CMK (cell line): ENCODE measurements at regions not wholly inside any gene's neighbourhood (a gene's known extent, or its start where the extent isn't known, plus 50 kb on each side); places are given as distances from the start of the nearest gene placed in this dataset.
"Not testable (repeated sequence)": the region's sequence is repeated elsewhere in the genome, so short reads cannot be mapped to it uniquely, and the experiment has no call there.

ENCODE experiments used
- DNase-seq: peaks from one replicate; pipeline ENCODE4 v3.0.0-alpha.2; 2010; ENCODE audit warnings: low read depth

DNA sequence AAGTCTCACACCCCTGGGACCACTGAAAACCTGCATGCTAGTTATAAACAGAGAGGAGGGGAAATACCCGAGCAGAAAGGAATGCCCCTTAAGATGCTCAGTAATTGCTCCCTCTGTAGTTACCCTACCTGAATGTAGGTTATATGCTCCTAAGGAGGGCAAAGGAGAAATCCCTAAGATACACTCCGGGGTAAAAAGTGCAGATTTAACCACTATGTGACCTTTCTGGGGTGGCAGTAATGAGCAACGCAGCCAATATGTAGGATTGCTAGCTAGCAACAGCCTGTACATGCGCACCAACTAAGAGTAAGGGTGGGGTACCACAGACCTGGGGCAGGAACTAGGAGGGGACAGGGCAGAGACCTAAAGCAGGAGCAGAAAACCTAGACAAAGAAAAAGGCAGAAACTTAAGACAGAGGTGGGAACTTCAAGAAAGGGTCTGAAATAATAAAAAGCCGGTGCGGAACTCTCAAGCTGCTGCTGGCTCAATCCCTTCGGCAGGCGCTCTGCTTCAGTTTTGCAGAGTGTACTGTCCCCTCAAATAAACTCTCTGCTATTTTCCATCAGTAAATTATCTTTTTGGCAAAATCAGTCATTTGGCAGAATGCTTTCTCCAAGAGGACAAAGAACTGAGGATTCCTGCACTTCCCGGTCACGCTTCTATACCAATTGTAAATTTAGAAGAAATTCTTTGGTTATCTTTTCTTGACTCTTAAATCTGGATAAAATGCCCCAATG is 823.8 kb downstream of the CDH11 start:
- DNase-seq, result no peak

DNA sequence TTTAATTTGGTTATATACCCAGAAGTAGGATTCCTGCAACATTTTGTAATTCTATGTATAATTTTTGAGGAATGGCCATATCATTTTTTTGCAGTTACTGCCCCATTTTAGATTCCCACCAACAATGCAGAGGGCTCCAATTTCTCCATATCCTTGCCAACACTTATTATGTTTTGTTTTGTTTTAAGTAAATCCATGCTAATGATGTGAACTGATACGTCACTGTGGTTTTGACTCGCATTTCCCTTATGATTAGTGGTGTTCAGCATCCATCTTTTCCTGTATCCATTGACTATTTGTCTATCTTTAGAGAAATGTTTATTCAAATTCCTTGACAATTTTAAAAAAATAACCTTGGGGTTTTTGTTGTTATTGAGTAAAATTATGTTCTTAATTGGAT is 826.4 kb downstream of the CDH11 start:
- DNase-seq, result no peak

DNA sequence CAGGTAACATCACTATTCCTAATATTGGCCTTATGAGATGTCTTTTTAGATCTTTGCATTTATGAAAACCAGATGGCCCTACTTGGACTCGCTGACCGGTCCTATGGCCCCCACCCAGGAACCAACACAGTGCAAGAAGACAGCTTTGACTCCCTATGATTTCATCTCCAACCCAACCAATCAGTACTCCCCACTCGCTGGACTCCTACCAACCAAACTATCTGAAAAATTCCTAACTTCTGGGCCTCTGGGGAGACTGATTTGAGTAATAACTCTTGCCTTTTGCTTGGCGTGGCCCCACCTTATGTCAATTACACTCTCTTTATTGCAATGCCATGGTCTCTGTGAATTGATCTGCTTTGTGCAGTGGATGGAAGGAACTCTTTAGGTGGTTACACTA is 828.9 kb downstream of the CDH11 start:
- DNase-seq, result no peak

DNA sequence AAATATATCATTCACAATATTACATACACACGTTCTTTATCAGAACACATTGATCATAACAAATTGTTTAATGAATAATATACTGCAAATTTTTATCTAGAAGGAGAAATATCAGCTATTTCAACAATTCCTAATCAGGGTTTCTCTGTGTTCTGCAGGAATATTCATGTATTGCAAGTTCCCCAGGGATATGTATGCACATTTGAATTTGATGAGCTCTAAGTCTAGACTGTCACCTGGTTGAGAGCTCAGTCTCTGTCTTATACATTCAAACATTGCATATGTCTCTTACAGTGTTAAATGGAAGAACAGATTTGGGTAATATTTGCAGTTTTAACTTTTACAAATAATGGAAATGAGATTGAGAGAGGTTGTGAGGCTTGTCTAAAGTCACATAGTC is 829.7 kb downstream of the CDH11 start:
- no peak for DNase-seq

DNA sequence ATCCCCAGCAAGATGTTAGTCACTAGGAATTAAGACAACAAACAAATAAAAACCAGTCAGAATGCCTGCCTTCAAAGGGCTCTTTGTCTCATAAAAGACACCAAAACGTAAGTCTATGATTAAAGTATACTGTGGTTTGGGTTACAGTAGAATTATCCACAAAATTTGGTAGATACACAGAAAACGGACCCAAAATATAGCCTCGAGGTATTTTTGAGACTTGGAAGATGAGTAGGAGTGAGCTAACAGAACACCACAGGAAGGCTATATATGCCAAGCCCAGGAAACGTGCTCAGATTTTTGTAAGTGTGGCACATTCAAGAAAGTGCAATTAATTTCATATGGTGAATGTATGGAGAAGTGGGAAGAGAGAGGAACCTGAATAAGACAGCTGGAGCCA is 831.4 kb downstream of the CDH11 start:
- no peak for DNase-seq

DNA sequence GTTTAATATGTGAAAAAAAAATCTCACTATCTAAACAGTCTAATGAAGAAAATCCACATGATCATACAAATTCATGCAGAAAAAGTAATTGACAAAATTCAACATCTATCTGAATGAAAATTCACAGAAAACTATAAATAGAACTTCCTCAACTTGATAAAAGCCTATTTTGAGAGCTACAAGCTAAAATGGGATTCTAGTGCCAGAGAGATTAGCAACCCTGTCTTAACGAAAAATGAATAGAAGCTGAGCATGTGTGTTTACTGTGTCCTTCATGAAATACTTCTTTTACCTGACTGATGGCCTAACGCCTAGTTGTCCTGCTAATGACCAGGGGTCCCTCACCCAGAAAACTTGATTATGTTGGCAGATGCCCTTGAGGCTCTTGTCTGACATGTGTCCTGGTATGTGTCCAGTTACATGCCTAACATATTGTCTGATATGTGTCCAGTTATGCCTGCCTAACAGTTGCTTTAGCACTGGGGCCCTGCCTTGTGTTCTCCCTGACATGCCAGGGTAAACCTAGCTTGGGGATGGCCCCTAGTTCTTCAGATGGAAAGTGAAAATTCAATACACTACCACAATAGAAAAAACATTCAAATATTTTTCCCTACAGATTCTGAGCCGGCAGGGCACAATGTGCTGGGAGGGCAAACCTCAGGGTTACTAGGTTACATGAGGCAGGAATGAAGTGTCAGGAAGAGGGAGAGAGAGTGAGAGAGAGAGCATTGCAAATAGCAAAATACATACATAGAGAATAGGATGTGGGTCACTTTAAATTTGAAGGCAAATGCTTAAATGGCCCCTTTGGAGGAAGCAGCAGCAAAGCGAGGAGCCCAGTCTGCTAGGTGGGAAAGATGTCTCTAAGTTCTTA is 834.0 kb downstream of the CDH11 start:
- no peak for DNase-seq

DNA sequence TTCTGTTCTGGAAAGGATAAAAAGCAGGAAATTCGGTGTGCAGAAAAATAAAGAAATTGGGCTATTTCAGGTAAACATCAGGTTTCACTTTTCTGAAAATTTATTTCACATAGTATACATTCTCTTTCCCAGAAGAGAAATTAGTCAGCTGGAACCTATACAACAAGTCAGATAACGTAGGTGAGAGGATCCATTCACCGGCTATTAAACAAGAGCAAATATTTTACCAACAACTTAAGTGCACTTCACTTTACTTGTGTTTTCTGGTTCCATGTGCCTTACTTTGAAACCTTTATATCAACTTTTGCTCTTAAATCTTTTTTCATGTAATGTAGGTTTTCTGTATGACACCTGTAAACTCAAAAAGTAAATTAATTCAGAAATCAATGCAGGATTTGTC is 839.7 kb downstream of the CDH11 start:
- DNase-seq, result no peak

DNA sequence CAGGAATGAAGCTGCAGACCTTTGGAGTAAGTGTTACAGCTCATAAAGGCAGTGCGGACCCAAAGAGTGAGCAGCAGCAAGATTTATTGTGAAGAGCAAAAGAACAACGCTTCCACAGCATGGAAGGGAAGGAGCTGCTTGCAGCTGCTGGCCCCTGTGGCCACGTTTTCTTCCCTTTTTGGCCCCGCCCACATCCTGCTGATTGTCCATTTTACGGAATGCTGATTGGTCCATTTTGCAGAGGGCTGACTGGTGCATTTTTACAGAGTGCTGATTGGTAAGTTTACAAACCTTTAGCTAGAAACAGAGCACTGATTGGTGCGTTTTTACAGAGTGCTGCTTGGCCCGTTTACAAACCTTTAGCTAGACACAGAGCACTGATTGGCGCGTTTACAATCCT is 841.5 kb downstream of the CDH11 start:
- no peak for DNase-seq

DNA sequence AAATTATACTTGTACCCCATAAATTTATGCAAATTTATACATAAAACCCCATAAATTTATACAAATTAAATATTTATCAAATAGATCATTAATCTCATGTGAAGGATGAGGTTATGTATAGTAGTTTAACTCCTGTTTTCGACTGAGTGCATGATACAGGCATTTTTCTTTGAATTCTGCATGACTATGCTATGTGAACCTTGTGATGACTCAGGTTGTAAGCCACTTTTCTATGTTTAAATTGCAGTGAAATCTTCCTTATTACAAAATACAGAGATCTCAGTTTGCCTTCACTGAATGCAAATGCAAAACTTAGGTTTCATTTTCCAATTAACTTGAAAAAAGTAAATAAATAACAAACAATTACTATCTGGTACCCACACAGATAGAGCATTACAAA is 843.7 kb downstream of the CDH11 start:
- no peak for DNase-seq

DNA sequence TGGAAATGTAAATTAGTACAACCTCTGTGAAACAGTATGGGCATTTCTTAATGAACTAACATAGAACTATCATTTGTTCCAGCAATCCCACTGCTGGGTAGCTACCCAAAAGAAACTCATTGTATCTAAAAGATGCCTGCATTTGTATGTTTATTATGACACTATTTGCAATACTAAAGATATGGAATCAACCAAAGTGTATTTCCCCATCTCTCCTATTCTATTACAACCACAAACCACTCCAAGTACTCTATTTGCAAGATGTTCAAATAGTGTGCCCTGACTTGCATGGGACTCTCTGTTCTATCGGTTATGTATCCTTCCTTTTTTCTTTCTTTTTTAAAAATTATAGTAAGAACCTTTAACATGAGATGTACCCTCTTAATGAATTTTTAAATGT is 845.2 kb downstream of the CDH11 start:
- no peak for DNase-seq

DNA sequence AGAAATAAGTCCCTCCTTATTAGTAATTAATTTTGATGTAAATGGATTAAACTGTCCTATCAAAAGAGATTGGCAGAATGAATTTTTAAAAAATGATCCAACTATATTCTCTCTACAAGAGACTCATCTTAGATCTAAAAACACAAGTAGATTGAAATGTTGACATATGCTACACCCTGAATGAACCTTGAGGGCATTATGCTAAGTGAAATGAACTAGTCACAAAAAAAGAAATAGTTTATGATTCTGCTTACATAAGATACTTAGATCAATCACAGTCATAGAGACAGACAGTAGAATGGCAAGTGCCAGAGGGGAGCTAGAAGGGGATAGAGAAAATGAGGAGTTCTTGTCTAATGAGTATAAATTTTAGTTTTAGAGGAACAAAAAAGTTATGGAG is 849.8 kb downstream of the CDH11 start:
- DNase-seq, result no peak

DNA sequence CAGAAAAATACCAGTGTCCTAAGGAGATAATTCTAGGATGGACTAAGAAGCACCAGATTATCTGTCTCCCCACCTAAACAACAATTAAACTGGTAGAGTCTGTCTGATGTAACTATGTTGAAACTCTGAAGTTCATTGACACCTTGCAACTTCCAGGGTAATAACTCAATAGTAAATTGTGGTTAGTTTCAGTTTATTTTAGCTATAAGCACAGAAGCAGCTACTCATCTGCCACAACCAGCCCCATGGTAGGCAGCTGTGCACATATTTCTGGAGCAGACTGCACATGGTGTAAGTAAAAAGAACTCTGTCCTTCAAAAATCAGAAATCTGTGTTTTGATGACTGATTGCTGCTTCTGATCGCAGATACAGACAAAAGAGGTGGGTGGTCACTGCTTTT is 852.1 kb downstream of the CDH11 start:
- no peak for DNase-seq

DNA sequence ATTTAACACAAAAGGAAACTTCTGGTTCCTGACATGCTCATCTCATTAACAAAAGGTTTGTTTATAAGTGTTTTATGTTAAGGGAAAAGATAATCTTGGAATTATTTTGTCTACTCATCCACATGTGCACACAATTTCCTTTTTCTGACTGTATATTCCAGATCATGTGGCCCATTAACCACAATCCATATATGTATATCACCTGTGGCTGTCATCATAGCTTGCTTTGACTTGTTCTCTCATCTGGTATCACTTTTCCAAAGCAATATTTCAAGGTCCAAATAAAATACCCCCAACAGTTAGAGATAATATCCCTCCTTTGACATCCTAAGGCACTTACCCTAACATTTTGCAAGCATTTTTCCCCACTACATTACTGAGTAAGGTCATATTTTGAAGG is 856.1 kb downstream of the CDH11 start:
- no peak for DNase-seq

DNA sequence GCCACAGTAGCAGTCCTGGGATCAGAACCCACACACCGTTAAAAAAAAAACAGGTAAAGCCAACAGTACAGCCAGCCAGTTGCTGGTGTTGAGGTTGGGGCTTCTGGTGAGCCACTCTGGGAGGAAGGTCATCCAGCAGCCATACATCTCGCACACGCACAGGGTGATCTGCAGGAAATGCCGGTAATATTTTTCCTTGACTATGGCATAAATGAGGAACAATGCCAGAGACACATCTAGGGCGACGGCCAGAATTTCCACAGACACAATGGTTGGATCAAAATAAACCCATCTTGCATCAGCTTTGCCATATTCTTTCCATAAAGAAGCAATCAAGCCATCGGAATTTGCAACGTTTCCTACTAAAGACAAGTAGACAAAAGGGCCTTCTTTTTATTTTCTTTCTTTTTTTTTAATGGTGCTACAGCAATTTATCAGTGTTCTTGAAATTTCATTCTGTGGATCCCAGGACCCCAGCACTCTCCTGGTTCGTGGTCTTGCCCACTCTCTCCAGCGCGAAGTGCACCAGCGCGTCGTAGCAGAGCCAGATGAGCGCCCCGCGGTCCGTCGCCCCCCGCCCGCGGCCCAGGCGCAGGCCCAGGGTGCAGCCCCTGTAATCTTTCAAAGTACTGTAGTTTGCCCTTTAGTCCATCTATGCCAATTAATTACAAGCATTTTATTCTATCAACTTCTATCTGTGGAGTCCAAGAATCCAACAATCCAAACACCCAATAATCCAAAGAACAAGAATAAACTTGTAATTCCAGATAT is 861.0 kb downstream of the CDH11 start:
- not testable (repeated sequence) for DNase-seq

DNA sequence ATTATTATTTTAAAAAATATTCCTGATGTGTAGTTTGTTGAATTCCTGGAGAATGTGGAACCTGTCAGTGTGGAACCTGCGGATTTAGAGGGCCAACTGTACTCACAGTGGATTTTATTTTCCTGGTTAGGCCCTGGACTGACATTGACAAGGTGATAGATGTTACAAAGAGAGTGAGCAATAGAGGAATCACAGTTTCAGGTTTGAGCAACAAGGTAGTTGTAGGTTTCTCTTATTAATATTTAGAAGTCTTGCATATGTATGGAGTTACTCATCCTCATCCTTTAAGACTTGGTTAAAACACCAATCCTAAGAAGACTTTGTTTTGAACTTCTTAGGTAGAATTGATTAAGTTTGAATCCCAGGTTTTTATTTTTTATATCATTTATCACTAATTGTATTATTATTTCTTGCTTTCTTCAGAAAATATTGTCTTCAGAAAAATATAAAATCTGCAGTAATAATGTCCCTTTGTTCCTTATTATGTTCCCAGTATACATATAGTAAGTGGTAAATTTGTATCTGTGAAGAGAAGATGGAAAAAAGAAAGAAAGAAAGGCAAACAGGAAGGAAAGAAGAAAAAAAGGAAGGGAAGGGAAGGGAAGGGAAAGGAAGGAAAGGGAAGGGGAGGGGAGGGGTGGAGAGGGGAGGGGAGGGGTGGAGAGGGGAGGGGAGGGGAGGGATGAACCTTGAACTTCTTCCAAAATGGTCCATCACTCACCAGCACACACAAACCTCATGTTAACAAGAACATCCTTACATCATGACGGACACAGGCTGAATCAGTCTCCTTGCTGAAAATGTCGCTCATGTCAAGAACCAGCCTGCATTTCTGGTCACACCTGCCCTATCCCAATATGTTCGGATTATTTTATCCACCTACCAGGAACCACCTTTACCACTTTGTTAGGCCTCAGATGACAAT is 867.2 kb downstream of the CDH11 start:
- DNase-seq, result no peak

DNA sequence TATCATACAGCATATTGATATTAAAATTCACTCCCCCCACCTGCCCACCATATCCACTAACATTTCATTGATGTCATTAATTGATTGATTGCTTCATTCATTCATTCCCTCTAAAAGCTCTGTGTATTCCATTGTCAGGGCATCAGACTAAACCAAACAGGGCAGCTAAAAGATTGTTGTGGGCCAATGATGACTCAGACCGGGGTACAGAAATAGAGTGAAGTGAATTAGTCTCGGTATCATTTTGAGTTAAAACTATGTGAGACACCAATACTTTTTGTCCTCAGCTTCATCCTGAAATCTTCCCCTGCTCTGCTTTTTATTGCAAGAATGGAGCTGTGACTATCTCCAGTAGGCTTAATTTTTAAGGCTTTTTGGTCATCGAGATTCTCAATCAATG is 868.3 kb downstream of the CDH11 start:
- DNase-seq, result no peak

DNA sequence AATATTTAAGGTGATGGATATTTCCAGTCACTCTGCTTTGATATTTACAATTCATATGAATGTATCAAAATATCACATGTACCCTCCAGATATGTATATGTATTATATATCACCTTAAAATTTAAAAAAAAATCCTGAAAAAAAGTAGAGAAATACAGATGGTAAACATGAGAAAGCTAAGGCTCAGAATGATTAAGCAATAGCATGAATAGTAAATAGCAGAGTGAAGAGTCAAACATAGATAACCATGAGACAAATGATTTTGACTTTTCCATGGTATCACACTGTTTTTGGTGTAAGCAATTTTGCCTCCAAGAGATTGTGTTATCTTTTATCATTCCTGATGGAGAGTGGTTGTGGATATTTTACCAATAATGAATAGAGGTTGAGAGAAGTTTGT is 868.8 kb downstream of the CDH11 start:
- DNase-seq, result no peak

DNA sequence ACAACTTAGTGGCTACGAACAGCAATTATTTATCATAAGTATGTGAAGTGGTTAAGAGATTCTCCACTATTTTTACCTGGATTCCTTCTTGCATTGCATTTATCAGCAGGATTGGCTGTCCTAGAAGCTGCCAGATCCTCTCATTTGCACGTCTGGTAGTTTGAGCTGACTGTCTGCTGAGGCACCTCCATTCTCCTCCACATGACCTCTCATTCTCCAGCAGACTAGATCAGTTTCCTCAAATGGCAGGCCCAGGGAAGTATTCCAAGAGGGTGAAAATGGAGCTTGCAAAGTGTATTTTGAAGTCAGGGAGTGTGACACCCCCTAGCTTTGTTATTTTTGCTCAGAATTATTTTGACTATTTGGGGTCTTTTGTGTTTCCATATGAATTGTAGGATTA is 870.1 kb downstream of the CDH11 start:
- no peak for DNase-seq

DNA sequence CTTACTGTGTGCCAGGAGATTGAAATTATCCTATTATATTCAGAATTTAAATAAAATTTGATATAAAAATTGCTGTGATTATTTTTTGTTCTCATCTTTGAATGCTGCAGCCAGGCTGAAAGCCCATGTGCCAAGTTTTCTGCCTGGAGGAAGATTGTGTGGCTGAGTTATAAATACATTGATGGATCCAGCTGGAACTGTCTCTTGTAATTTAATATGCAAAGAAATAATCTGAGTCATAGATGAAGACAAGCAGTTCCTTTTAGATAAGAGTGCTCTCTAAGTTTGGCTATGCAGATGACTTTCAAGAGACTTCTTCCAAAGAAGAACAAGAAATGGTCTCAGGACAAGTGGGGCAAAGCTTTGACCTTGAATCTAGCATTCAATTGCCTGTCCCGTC is 871.0 kb downstream of the CDH11 start:
- DNase-seq, result no peak

DNA sequence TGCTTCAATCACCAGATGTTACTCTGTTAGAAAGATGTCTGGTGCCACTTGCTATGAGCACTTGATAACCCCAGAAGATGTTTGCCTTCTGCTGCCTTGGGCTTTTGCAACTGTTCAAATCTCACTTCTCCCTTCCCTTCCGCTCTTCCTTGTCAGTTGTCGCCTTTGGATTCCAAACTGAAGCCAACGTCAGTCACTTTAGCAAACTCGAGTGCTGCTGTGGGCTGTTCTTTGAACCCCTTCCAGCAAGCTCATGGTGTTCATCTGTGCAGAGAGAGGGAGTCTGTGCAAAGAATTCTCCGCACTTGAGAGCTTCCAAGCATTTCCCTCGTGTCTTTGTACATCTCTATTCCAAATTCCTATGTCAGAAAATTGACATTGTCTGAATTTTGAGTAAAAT is 879.4 kb downstream of the CDH11 start:
- DNase-seq, result no peak

DNA sequence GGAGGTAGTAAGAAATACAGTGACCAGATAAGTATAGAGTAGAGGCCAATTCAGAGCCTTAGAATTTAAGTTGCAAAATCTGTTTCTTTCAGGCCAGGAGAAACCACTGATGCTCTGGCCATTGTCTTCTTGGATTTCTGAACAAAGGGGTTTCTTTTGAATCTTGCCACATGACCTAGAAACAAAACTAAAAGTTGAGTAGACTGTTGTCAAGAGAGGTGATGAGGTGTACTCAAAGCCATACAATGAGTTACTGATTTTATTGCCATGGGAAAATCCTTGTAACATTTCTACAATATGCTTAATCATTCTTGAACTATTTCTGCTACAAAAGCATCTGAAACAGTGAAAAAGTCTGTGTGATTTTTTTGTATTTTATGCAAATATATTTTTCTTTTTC is 881.3 kb downstream of the CDH11 start:
- DNase-seq, result no peak

DNA sequence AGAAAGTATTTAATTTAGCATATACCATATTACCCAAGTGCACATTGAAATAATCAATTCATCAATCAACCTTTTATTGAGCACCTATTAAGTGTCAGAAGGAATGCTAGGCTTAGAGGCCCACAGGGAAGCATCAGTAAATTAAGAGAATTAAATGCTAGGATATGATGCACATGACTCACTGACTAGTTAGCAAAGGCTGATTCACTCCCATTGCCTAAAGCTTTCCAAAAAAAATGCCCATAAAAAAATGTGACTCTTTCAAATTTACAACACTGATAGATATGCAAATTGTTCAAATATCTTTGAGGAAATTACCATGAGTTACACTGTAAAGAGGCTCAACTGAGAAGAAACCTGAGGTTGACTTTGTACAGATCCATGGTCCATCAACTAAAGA is 883.3 kb downstream of the CDH11 start:
- no peak for DNase-seq
